H9 (cell line): ENCODE measurements at regions not wholly inside any gene's neighbourhood (a gene's known extent, or its start where the extent isn't known, plus 50 kb on each side); places are given as distances from the start of the nearest gene placed in this dataset.

Source experiments
- DNase-seq: peaks from one replicate; pipeline ENCODE4 v3.0.0-alpha.2; 2017
- H2AFZ ChIP-seq: one replicate; pipeline ENCODE4 v1.6.1; 2013; ENCODE audit warnings: mild to moderate bottlenecking, low read length, control low read depth, moderate library complexity
- H2AK5ac ChIP-seq: 2 replicates; pipeline ENCODE4 v1.6.1; 2013; ENCODE audit warnings: low read length, control low read depth, mixed read lengths; ENCODE audit not compliant: insufficient read length
- H2BK120ac ChIP-seq: one replicate; pipeline ENCODE4 v1.6.1; 2013; ENCODE audit warnings: low read depth, mild to moderate bottlenecking, low read length, control low read depth, inconsistent platforms; ENCODE audit not compliant: poor library complexity, severe bottlenecking
- H2BK12ac ChIP-seq: 2 replicates; pipeline ENCODE4 v1.6.1; 2013; ENCODE audit warnings: low read length, control low read depth, mixed read lengths, low read depth; ENCODE audit not compliant: insufficient read length
- H2BK15ac ChIP-seq: 2 replicates; pipeline ENCODE4 v1.6.1; 2013; ENCODE audit warnings: low read depth, low read length, control low read depth
- H2BK20ac ChIP-seq: one replicate; pipeline ENCODE4 v1.6.1; 2013; ENCODE audit warnings: low read depth, mild to moderate bottlenecking, low read length, control low read depth, inconsistent platforms; ENCODE audit not compliant: poor library complexity, severe bottlenecking
- H2BK5ac ChIP-seq: 2 replicates; pipeline ENCODE4 v1.6.1; 2013; ENCODE audit warnings: low read length, control low read depth, mixed read lengths; ENCODE audit not compliant: insufficient read length
- H3K14ac ChIP-seq: 2 replicates; pipeline ENCODE4 v1.6.1; 2013; ENCODE audit warnings: low read length, control low read depth; ENCODE audit not compliant: insufficient read depth
- H3K18ac ChIP-seq: 2 replicates; pipeline ENCODE4 v1.6.1; 2013; ENCODE audit warnings: low read depth, mild to moderate bottlenecking, mixed read lengths, low read length, control low read depth; ENCODE audit not compliant: insufficient read length
- H3K23ac ChIP-seq: 2 replicates; pipeline ENCODE4 v1.6.1; 2013; ENCODE audit warnings: low read length, control low read depth, mixed read lengths, low read depth; ENCODE audit not compliant: insufficient read length
- H3K23me2 ChIP-seq: 2 replicates; pipeline ENCODE4 v1.6.1; 2013; ENCODE audit warnings: low read depth, mild to moderate bottlenecking, mixed read lengths, low read length, control low read depth; ENCODE audit not compliant: insufficient read length, poor library complexity, severe bottlenecking
- H3K27ac ChIP-seq: 2 replicates; pipeline ENCODE4 v1.5.1; 2013; ENCODE audit warnings: low read length, control low read depth, mixed read lengths, low read depth; ENCODE audit not compliant: insufficient read length
- H3K27me3 ChIP-seq: 2 replicates; pipeline ENCODE4 v1.6.1; 2013; ENCODE audit warnings: low read length, control low read depth, inconsistent platforms; ENCODE audit not compliant: insufficient read depth
- H3K4ac ChIP-seq: 2 replicates; pipeline ENCODE4 v1.6.1; 2013; ENCODE audit warnings: low read depth, mild to moderate bottlenecking, control low read depth, inconsistent platforms, low read length, moderate library complexity
- H3K4me1 ChIP-seq: 2 replicates; pipeline ENCODE4 v1.6.1; 2013; ENCODE audit warnings: low read length, control low read depth, inconsistent platforms; ENCODE audit not compliant: insufficient read depth
- H3K4me2 ChIP-seq: 2 replicates; pipeline ENCODE4 v1.6.1; 2013; ENCODE audit warnings: low read length, control low read depth, mixed read lengths; ENCODE audit not compliant: insufficient read length, insufficient read depth
- H3K56ac ChIP-seq: 2 replicates; pipeline ENCODE4 v1.6.1; 2013; ENCODE audit warnings: low read depth, mild to moderate bottlenecking, mixed read lengths, low read length, control low read depth; ENCODE audit not compliant: insufficient read length
- H3K79me1 ChIP-seq: 2 replicates; pipeline ENCODE4 v1.6.1; 2013; ENCODE audit warnings: low read depth, mild to moderate bottlenecking, moderate library complexity, low read length, control low read depth, inconsistent platforms; ENCODE audit not compliant: insufficient read depth, poor library complexity, severe bottlenecking
- H3K79me2 ChIP-seq: 2 replicates; pipeline ENCODE4 v1.6.1; 2013; ENCODE audit warnings: low read length, control low read depth, inconsistent platforms; ENCODE audit not compliant: insufficient read depth
- H3K9ac ChIP-seq: 2 replicates; pipeline ENCODE4 v1.6.1; 2013; ENCODE audit warnings: low read length, control low read depth, mixed read lengths; ENCODE audit not compliant: insufficient read length; ENCODE audit errors: extremely low read depth
- H3K9me3 ChIP-seq: one replicate; pipeline ENCODE4 v1.6.1; 2013; ENCODE audit warnings: low read depth, low read length, inconsistent platforms; ENCODE audit not compliant: control insufficient read depth
- H3T11ph ChIP-seq: one replicate; pipeline ENCODE4 v1.6.1; 2013; ENCODE audit warnings: mild to moderate bottlenecking, low read length, control low read depth, inconsistent platforms
- H4K20me1 ChIP-seq: one replicate; pipeline ENCODE4 v1.6.1; 2013; ENCODE audit not compliant: control insufficient read depth, insufficient read length, insufficient read depth
- H4K5ac ChIP-seq: 2 replicates; pipeline ENCODE4 v1.6.1; 2013; ENCODE audit warnings: low read depth, mild to moderate bottlenecking, mixed read lengths, low read length, control low read depth; ENCODE audit not compliant: insufficient read length
- H4K8ac ChIP-seq: replicated peaks from 2 replicates; pipeline ENCODE4 v1.6.1; 2013; ENCODE audit warnings: low read length, control low read depth, mixed read lengths, low read depth; ENCODE audit not compliant: insufficient read length
- H4K91ac ChIP-seq: 2 replicates; pipeline ENCODE4 v1.6.1; 2013; ENCODE audit warnings: low read depth, mild to moderate bottlenecking, moderate library complexity, mixed read lengths, low read length, control low read depth; ENCODE audit not compliant: insufficient read length
- H3K27ac Mint-ChIP-seq, 3 experiments: 2 replicates in 2 of 3; 3 replicates in 1 of 3; pipeline ENCODE4 v1.8.0; 2020 to 2021; ENCODE audit warnings: mixed read lengths in 3 of 3, mild to moderate bottlenecking in 1 of 3, moderate library complexity in 1 of 3
- H3K27me3 Mint-ChIP-seq: 2 replicates; pipeline ENCODE4 v1.8.0; 2021; ENCODE audit warnings: low read depth, mild to moderate bottlenecking, moderate library complexity, mixed read lengths
- H3K36me3 Mint-ChIP-seq, 3 experiments: 2 replicates in 2 of 3; 3 replicates in 1 of 3; pipeline ENCODE4 v1.8.0; 2020 to 2021; ENCODE audit warnings: low read depth in 3 of 3, mixed read lengths in 3 of 3; ENCODE audit not compliant: insufficient read depth in 1 of 3
- H3K4me1 Mint-ChIP-seq, 2 experiments: 2 replicates each; pipeline ENCODE4 v1.8.0; 2020; ENCODE audit warnings: mixed read lengths in 2 of 2
- H3K4me3 Mint-ChIP-seq, 2 experiments: 2 replicates in 1 of 2; 3 replicates in 1 of 2; pipeline ENCODE4 v1.8.0; 2020 to 2021; ENCODE audit warnings: mild to moderate bottlenecking in 2 of 2, mixed read lengths in 2 of 2, moderate library complexity in 1 of 2
- H3K9me3 Mint-ChIP-seq, 2 experiments: 2 replicates in 1 of 2; 3 replicates in 1 of 2; pipeline ENCODE4 v1.8.0; 2020; ENCODE audit warnings: mild to moderate bottlenecking in 2 of 2, mixed read lengths in 2 of 2, moderate library complexity in 1 of 2
- WGBS: extraction: QIAGEN DNeasy Blood & Tissue Kit; methylation state at CpG from one replicate; pipeline ENCODE4 v1.1.7; 2013; ENCODE audit warnings: missing lambda C conversion rate, low lambda C conversion rate, mixed read lengths; ENCODE audit not compliant: insufficient read length; ENCODE audit errors: extremely low coverage; 5-methylcytosine and 5-hydroxymethylcytosine counted together
- TF ChIP-seq, protein P1 (sequence below): fragments of 200-600 bp; sonication (generic); conservative IDR thresholded peaks from 3 replicates; pipeline ENCODE4 v1.8.0; 2021; ENCODE audit warnings: antibody characterized with exemption, mild to moderate bottlenecking

DNA sequence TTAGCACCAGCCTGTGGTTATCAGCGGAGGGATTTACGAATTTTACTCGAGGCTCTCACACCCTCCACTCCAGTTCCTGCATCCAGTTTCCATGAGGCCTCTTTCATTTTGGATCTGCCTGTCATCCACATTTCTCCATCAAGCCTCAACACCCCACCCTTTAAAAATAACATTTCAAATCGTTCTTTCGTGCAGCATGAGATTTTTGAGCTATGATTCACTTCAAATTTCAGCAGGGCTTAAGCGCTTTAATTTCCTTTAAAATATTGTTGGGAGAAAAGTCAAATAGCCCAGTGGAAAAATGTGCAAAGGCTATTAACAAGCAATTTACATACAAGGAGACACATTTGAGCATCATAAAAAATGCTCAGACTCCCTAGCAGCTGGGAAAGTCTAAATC, 103.2 kb downstream of the MSX2 start:
- no peaks in the 10 kb centered on the region for H3K9me3 Mint-ChIP-seq
- no peaks in the 10 kb centered on the region; a peak in 1 of 7 replicates for H3K36me3 Mint-ChIP-seq
- no peak for DNase-seq
- H3K4me3 Mint-ChIP-seq, result no peak overlapping the region
- Histone ChIP-seq H3K23me2 (no peaks in the 10 kb centered on the region), H4K5ac (no peak overlapping the region), H2BK120ac (no peak overlapping the region), H3K79me2 (no peaks in the 10 kb centered on the region), H3K4ac (no peak overlapping the region), H3K4me2 (no peak overlapping the region), H4K8ac (no peak overlapping the region), H2AFZ (no peak overlapping the region), H3K14ac (no peak overlapping the region), H2BK12ac (no peak overlapping the region), H3T11ph (no peak overlapping the region), H2BK20ac (no peak overlapping the region), H3K56ac (no peak overlapping the region), H2BK5ac (no peak overlapping the region), H3K9me3 (no peaks in the 10 kb centered on the region), H3K27ac (no peak overlapping the region), H3K4me1 (no peaks in the 10 kb centered on the region), H3K23ac (no peak overlapping the region), H2BK15ac (no peak overlapping the region), H3K18ac (no peak overlapping the region), H2AK5ac (no peak overlapping the region), H4K20me1 (no peaks in the 10 kb centered on the region), H3K27me3 (no peaks in the 10 kb centered on the region), H3K9ac (no peak overlapping the region), H4K91ac (no peak overlapping the region), H3K79me1 (no peaks in the 10 kb centered on the region)
- TF ChIP-seq, protein P1, sequence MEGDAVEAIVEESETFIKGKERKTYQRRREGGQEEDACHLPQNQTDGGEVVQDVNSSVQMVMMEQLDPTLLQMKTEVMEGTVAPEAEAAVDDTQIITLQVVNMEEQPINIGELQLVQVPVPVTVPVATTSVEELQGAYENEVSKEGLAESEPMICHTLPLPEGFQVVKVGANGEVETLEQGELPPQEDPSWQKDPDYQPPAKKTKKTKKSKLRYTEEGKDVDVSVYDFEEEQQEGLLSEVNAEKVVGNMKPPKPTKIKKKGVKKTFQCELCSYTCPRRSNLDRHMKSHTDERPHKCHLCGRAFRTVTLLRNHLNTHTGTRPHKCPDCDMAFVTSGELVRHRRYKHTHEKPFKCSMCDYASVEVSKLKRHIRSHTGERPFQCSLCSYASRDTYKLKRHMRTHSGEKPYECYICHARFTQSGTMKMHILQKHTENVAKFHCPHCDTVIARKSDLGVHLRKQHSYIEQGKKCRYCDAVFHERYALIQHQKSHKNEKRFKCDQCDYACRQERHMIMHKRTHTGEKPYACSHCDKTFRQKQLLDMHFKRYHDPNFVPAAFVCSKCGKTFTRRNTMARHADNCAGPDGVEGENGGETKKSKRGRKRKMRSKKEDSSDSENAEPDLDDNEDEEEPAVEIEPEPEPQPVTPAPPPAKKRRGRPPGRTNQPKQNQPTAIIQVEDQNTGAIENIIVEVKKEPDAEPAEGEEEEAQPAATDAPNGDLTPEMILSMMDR, result no peak
- 100% methylated on average over 1 of the region's 6 CpGs for whole genome bisulfite sequencing
- peaks cover 10% of the 10 kb centered on the region; the same call in 1 of the 2 replicates for H3K27me3 Mint-ChIP-seq
- H3K4me1 Mint-ChIP-seq, result peaks cover 0 to 5% of the 10 kb centered on the region in 2 experiments; a peak in 1 of 4 replicates
- H3K27ac Mint-ChIP-seq, result no peak overlapping the region
